HG03095 (cell line): ENCODE measurements at regions not wholly inside any gene's neighbourhood (a gene's known extent, or its start where the extent isn't known, plus 50 kb on each side); places are given as distances from the start of the nearest gene placed in this dataset.
"Not testable (repeated sequence)": the region's sequence is repeated elsewhere in the genome, so short reads cannot be mapped to it uniquely, and the experiment has no call there.

Experiments
- ATAC-seq: cut with Tn5 transposase; IDR thresholded peaks from one replicate; pipeline ENCODE4 v1.9.1; 2021; ENCODE audit warnings: moderate library complexity; ENCODE audit not compliant: unreplicated experiment

- no peak for ATAC-seq
These were observed 91.2 kb upstream of the C1QTNF7 start for GRCh38 chr4:15336410-15337167.

DNA sequence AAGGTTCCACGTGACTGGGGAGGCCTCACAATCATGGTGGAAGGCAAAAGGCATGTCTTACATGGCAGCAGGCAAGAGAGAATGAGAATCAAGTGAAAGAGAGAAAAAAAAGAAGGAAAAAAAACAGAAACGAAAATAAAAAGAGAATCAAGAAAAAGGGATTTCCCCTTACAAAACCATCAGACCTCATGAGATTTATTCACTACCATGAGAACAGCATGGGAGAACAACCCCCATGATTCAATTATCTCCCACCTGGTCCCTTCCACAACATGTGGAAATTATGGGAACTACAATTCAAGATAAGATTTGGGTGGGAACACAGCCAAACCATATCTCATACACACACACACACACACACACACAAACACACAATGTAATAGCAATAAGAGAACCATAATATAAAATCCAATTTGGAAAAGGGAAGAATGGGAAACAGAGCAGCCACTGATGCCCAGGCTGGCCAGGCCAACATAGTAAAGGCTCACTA lies 90.6 kb upstream of the C1QTNF7 start:
- ATAC-seq: not testable (repeated sequence)

DNA sequence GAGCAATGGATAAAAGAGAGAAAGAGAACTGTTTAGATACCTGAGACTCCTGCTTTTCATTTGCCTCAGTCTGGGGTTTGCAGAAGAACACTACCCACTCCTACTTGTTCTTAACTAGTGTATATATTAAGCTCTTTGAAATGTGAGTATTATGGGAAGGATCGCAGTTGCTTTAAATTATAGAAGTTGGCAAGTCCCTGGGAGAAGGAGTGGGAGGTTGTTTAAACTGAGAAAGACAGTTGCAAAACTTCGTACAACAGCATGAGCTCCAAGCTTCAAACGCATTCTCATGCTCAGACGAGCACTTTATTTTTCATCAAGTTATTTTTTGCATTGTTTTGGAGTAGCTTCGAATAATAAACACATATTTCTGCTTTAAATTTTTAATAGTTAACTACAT lies 88.1 kb upstream of the C1QTNF7 start:
- ATAC-seq: no peak

GRCh38 chr4:15340332-15340731 lies 87.5 kb upstream of the C1QTNF7 start:
- ATAC-seq: no peak

DNA sequence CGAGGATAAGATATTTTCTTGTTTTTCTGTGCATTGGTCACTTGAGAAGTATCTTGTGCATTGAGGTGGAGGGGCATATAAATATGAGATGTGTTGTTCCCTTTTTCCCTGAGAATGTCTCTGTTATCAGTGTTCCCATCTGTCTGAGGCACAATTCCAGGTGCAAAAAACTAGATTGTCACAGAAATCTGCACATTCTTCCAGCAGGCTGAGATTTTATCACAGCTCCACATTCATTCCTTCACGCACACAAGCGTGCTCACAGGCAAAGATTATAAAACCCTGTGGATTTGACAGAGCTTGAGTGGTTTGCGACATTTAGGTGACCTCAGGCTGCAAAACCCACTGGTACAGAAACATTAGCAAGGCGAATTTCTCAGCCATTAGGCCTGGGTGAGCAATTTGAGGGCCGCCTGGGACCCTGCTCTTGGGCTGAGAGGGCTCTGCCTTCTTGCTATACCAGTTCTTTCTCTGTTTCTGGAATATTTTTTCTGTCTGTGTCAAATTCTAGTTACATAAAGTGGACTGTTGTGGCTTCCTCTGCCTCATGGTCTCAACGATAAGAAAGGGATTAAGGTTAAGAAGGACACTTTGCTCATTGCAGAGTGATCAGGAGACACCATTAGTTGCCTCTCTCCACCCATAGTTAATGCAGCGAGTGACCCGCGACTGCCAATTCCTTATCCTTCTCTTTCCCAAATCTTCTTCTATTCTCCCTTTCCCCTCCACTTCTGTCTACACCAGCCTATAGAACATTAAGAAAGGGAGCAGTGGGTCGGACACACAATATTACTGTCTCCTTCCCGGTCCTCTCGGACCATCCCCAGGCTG lies 86.7 kb upstream of the C1QTNF7 start:
- no peak for ATAC-seq

DNA sequence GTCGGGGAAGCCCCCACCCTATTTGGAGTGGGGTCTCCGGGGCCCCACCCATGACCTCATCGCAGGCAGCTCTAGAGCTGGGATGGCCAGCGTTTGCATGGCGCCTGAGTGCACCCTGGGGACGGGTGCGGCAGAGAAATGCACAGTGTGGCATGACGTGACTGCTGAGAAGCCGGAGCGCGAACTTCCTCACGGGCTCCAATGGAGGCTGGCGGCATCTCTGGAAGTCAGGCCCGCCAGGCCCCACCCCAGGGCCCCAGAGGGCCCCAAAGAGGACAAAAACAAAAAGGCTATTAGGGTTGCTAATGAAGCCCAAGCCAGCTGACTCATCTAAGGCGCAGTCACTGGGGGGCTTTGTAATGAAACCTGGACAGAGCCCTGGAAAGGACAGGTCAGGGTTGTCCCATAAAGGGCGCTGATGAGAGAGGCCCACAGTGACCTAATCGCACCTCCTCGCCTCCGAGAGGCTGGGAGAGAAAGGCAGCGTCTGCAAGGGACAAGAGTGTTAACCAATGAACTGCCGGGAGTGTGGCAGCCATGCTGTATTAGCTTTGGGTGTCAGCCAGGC lies 86.0 kb upstream of the C1QTNF7 start:
- no peak for ATAC-seq

DNA sequence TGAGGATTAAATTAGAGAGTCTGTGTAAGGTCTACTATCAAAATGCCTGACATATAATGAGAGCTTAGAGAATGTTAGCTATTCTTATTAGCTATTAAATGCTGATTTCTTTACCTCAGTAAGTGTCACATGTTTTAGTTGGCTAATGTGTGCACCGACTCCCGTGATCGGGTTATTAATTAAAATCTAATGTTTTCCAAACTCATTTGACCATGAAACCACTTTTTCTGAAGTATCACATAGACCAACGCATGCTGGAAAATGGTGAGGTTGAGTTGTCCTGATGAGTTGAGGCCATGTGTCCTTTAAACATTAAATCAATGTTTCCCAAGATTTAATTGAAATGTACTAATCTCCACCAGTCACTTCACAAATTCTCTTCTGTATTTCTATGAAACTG lies 84.8 kb upstream of the C1QTNF7 start:
- no peak for ATAC-seq

GRCh38 chr4:15343581-15343980 lies 84.3 kb upstream of the C1QTNF7 start:
- ATAC-seq: no peak

DNA sequence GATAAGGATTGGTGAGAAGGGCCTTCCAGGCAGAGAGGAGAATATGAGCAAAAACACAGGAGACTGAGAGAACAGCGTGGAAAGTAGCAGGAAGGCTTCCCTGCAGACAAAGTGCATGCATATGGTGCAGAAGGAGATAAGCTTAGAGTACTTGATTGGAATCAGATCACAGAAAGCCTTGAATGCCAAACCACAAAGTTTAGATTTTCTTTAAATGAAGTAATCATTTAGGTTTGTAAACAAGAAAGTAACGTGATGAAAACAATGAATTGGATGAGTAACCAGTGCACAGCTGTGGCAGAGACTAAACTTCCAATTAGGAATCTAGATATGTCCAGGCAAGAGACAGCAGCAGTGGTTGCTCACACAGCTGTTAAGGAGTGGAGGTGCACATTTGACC lies 83.8 kb upstream of the C1QTNF7 start:
- no peak for ATAC-seq

GRCh38 chr4:15345134-15345533 lies 82.7 kb upstream of the C1QTNF7 start:
- no peak for ATAC-seq

GRCh38 chr4:15348236-15348635 lies 79.6 kb upstream of the C1QTNF7 start:
- ATAC-seq: no peak

DNA sequence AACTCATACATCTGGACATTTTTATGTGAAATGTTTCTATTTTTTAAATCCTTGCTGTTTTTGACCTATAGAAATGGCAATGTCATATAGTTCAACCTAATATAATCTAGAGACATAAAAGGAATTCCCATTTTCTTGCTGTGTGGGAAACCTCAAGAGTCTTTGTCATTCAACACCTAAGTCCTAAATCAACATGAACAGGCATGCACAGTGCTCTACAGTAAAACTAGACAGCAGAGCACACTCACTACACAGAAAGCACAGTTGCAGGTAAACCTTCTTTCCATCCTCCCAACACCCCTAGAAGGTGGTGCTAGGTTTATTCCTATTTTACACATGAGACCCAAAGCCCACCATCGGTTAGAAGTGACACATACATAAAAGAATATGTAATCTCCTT lies 79.1 kb upstream of the C1QTNF7 start:
- ATAC-seq: no peak

GRCh38 chr4:15349531-15349935 lies 78.3 kb upstream of the C1QTNF7 start:
- no peak for ATAC-seq

DNA sequence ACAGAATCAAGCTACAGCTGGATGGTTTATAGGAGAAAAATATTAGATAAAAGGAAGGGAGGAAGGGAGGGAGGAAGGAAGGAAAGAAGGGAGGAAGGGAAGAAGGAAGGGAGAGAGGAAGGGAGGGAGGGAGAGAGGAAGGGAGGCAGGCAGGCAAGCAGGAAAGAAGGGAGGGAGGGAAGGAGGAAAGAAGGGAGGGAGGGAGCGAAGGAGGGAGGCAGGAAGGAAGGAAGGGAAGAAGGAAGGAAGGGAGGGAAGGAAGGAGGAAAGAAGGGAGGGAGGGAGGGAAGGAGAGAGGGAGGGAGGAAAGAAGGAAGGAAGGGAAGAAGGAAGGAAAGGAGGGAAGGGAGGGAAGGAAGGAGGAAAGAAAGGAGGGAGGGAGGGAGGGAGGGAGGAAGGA lies 77.9 kb upstream of the C1QTNF7 start:
- ATAC-seq: no peak

DNA sequence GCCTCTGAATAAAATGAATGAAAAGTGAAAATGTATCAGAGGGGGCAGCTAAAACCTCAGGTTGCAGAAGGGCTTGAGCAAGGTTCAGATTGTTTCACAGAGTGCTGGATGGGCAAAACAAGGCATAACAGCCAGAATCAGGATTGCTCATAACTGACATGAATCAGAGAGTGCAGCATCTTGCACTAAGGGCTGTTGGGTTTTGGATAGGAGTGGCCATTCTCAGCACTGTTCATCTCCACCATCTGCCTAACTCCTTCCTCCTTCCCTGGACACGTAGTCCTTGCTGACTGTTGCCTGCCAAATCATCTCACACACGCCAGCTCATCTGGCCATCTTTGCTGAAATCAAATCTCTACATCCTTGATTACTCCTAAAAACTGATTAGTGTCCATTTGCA lies 75.3 kb upstream of the C1QTNF7 start:
- ATAC-seq: no peak

GRCh38 chr4:15353207-15353606 lies 74.6 kb upstream of the C1QTNF7 start:
- no peak for ATAC-seq

GRCh38 chr4:15354371-15355297 lies 73.2 kb upstream of the C1QTNF7 start:
- no peak for ATAC-seq

GRCh38 chr4:15361529-15361928 lies 66.3 kb upstream of the C1QTNF7 start:
- no peak for ATAC-seq

GRCh38 chr4:15362541-15362940 lies 65.3 kb upstream of the C1QTNF7 start:
- no peak for ATAC-seq

GRCh38 chr4:15364183-15364582 lies 63.6 kb upstream of the C1QTNF7 start:
- no peak for ATAC-seq

- no peak for ATAC-seq
These were observed 62.2 kb upstream of the C1QTNF7 start for GRCh38 chr4:15365641-15366040.
